Activated CD4-positive, CD25-positive, alpha-beta regulatory T cell treated with anti-CD3 and anti-CD28 coated beads, Interleukin-2, amount 50 U/mL, for 16 hours (primary cell): ENCODE measurements at regions not wholly inside any gene's neighbourhood (a gene's known extent, or its start where the extent isn't known, plus 50 kb on each side); places are given as distances from the start of the nearest gene placed in this dataset.

ENCODE experiments used
- DNase-seq: peaks from one replicate; pipeline ENCODE4 v3.0.0-alpha.2; 2020; ENCODE audit warnings: low read depth, low spot score

DNA sequence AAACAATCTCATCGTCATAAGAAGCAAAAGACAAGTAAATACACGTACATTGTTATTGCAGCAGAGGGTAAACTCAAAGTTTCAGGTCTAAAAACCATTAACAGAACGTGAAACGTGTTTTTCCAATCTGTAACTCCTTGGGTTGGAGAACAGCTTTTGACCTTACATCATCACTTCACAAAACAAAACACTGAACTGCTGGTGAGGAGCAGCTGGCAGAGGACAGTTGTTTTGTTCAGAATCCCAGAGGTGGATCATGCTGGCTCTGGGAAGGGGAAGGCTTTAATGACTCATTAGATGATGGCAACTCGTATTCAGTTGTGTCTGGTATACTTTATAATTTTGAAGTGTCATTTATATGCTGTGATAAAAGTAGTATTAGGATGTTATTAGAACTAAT is 923.0 kb upstream of the CELF2 start:
- no peak for DNase-seq

DNA sequence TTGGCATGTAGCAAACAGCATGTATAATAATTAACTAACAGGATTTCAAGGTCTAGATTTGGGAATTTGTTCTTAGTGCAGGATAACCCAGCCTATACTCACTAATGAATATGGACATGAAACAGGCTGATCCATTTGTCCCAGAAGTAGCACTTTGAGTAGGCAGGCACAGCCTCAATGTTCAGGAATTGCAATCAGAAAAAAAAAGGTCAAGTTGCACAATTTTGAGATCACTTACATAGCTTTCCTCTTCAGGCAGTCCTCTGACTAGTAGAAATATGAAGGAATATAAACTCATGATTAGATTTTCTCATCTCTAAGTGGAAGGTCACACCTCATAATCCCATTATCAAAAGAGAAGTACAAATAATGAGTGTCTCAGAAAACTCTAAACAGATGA is 921.4 kb upstream of the CELF2 start:
- DNase-seq = no peak

DNA sequence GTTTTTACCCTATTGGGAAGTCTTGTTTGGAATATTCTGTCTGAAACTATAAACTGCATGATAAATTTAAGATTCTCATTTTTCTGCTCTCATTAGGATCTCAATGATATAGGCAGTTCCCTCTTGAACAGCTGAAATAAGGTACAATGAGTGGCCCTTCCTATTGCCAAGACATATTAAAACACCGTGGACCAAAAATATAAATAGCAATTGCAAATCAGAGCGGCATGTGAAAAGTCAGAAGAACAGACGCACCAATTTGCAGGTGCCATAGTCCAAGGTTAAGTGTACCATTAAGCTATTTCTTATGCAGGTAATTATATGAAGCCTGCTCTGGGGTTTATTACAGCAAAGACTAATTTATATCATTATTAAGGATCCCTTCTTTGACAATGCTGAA is 920.8 kb upstream of the CELF2 start:
- no peak for DNase-seq

DNA sequence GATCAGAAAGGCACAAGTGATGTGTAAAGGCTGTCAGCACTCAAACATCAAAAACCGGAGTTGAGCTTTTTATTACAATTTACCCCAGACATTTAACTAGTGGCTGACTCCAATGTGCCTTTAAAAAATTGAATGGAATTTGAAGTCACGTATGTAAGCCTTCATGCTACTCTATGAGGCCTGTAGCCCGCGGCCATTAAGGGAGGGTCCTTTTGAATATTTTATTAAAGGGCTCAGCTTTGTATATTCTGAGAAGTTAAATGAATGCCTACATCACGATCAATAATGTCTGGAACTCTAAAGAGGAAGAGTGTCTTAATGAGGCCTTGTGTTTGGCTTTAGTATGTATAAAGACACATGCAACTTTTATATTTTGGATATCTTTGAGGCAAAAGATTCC is 916.6 kb upstream of the CELF2 start:
- DNase-seq = no peak

GRCh38 chr10:10110844-10111490 is 906.7 kb upstream of the CELF2 start:
- DNase-seq = no peak

GRCh38 chr10:10118131-10118530 is 899.5 kb upstream of the CELF2 start:
- DNase-seq = no peak

DNA sequence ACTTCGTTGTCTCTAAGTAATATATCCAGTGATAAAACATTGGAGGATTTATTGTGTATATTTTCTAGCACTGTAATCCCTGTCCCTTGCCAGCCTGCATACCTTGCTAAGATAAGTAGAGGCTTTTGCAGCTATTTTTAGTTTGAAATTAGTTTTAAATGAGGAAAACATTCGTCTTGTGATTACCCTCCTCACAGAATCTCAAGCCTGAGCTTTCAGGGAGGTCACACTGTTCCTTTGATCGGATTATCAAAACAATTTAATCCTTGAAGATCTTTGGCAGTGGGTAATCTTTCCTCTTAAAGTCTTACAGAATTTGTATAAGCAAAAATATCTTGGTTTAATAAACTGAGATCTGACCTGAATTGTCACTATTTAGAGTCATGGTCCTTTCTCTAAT is 897.0 kb upstream of the CELF2 start:
- DNase-seq = no peak

GRCh38 chr10:10125676-10126075 is 892.0 kb upstream of the CELF2 start:
- no peak for DNase-seq

DNA sequence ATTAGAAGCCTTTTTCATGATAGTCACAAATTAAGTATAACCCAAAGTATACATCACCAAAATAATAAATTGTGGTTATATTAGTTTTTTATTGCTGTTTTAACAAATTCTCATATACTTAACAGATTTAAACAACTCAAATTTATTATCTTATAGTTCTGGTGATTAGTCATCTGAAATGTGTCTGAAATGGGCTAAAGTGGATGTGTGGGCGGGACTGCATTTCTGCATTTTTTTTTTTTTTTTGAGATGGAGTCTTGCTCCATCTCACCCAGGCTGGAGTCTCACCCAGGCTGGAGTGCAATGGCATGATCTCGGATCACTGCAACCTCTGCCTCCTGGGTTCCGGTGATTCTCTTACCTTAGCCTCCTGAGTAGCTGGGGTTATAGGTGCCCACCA is 891.5 kb upstream of the CELF2 start:
- no peak for DNase-seq

DNA sequence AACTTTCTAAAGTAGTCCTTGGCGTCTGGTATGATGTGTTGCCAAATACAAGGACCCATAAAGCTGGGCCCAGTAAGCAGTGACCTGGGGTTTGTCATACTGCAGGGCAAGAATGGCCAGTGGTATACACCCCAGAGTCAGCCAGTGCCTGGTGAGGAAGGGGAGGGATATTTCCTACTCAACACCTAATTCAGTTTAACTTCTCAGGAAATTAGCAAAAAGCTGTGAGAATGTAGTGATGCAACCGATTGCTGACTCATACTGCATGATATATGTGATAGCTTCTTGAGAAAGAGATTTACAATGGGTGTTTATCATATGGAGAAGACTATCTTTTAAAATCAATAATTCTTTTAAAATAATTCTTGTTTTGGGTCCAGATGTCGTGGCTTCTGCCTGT is 889.3 kb upstream of the CELF2 start:
- DNase-seq = no peak

DNA sequence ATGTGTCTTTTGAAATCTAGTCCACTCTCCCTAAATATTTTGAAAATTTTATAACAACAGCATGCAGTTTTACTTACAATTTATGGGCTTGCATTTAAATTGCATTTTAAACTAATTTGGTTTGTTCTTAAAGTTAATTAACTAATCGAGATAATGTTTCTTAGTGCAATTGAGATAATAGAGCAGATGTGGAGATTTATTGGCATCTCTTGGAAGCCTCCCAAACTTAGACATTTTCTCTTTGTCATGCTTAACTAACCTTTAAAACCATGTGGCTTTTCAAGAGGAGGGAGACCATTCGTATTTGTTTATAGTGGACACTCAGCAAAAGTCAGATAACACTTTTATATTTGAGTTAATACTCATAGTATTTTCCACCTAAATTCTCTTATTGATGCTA is 887.0 kb upstream of the CELF2 start:
- DNase-seq = no peak

- no peak for DNase-seq
Observed at GRCh38 chr10:10132009-10132408, 885.7 kb upstream of the CELF2 start.

DNA sequence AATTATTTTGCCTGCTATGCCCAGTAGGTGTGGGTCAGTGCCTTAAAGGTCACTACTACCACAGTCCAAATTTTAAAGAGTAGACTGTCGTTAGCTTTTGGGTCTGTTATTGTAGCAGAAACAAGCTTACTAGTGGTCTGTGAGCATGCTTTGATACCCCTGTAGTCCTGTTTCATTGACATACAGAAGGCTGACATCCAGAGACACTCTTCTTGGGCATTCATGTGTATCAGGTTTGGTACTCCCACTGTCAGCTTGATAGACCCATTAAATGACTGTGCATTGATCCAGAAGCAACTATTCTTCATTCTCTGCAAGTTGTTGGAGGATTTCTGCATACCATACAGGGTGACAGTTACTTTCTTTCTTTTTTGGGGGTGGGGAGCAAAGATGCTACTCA is 884.4 kb upstream of the CELF2 start:
- no peak for DNase-seq

- no peak for DNase-seq
Observed at GRCh38 chr10:10138685-10139084, 879.0 kb upstream of the CELF2 start.

- DNase-seq = no peak
Observed at GRCh38 chr10:10141782-10142382, 875.8 kb upstream of the CELF2 start.

- DNase-seq = no peak
Observed at GRCh38 chr10:10146604-10147003, 871.1 kb upstream of the CELF2 start.

DNA sequence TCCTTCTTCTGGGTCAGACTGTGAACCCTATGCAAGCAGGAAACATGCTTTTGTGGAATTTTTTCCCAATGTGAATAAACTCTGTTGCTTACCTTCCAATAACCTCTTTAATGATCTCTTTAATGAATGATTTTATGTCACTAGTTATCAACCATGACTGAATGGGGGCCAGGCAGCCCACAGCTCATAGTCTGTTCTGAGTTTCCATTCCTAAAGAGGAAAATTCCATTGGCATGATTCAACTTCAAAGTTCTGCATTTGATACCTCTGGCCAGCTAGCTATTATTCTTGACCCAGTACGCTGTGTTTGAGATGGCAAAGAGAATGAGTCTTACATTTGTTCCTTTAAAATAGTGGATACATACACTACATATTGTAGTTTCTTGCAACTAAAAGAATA is 867.8 kb upstream of the CELF2 start:
- DNase-seq = no peak

- no peak for DNase-seq
Observed at GRCh38 chr10:10156917-10157600, 860.6 kb upstream of the CELF2 start.

DNA sequence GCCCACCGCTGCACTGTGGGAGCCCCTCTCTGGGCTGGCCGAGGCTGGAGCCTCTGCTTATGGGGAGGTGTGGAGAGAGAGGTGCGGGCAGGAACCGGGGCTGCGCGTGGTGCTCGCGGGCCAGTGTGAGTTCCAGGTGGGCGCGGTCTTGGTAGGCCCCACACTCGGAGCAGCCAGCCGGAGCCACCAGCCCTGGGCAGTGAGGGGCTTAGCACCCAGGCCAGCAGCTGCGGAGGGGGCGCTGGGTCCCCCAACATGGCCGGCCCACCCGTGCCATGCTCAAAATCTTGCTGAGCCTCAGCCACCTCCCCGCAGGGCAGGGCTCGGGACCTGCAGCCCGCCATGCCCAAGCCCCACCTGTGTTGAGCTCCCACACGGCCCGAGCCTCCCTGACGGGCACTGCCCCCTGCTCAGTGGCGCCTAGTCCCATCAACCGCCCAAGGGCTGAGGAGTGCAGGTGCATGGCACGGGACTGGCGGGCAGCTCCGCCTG is 856.8 kb upstream of the CELF2 start:
- no peak for DNase-seq

- DNase-seq = no peak
Observed at GRCh38 chr10:10164848-10165247, 852.8 kb upstream of the CELF2 start.

GRCh38 chr10:10165415-10165814 is 852.3 kb upstream of the CELF2 start:
- DNase-seq = no peak

- no peak for DNase-seq
Observed at GRCh38 chr10:10178476-10178875, 839.2 kb upstream of the CELF2 start.

DNA sequence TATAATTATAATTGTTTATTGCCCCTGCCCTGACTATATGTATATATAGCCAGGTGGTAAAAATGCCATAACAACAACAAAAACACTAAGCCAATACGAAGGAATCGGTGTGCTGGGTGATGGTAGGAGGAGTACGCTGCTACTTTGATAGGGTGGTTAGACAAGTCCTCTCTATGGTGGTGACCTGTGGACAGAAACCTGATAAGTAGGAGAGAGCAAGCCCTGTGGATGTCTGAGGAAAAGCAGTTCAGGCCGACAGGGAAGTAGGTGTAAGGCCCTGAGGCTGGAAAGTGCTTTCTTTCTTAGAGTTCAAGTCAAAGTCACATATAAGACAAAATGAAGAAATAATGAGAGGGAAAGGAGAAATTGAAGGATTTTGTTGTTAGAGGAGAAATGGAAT is 823.8 kb upstream of the CELF2 start:
- DNase-seq = no peak
